ENCODE measurements at regions not wholly inside any gene's neighbourhood (a gene's known extent, or its start where the extent isn't known, plus 50 kb on each side); places are given as distances from the start of the nearest gene placed in this dataset.
"Not testable (repeated sequence)": the region's sequence is repeated elsewhere in the genome, so short reads cannot be mapped to it uniquely, and the experiment has no call there.

- no peak for DNase-seq (ENCODE audit: low read depth, low spot score)
Observed at GRCh38 chr5:9733486-9733885, 103.3 kb upstream of the TAS2R1 start.

GRCh38 chr5:9731159-9731558 is 101.0 kb upstream of the TAS2R1 start:
- no peak for DNase-seq (ENCODE audit: low read depth, low spot score)

GRCh38 chr5:9728261-9728660 is 98.1 kb upstream of the TAS2R1 start:
- DNase-seq (ENCODE audit: low read depth, low spot score) = no peak

GRCh38 chr5:9726931-9727330 is 96.8 kb upstream of the TAS2R1 start:
- DNase-seq (ENCODE audit: low read depth, low spot score) = no peak

GRCh38 chr5:9725265-9725664 is 95.1 kb upstream of the TAS2R1 start:
- not testable (repeated sequence) for DNase-seq (ENCODE audit: low read depth, low spot score)

GRCh38 chr5:9724707-9725106 is 94.6 kb upstream of the TAS2R1 start:
- DNase-seq (ENCODE audit: low read depth, low spot score) = no peak

GRCh38 chr5:9722601-9723180 is 92.5 kb upstream of the TAS2R1 start:
- no peak for DNase-seq (ENCODE audit: low read depth, low spot score)

GRCh38 chr5:9721161-9721560 is 91.0 kb upstream of the TAS2R1 start:
- DNase-seq (ENCODE audit: low read depth, low spot score) = no peak

GRCh38 chr5:9720361-9720760 is 90.2 kb upstream of the TAS2R1 start:
- no peak for DNase-seq (ENCODE audit: low read depth, low spot score)

- DNase-seq (ENCODE audit: low read depth, low spot score) = no peak
Observed at GRCh38 chr5:9716838-9717281, 86.7 kb upstream of the TAS2R1 start.

GRCh38 chr5:9715891-9716335 is 85.8 kb upstream of the TAS2R1 start:
- no peak for DNase-seq (ENCODE audit: low read depth, low spot score)

- DNase-seq (ENCODE audit: low read depth, low spot score) = no peak
Observed at GRCh38 chr5:9713959-9714586, 83.9 kb upstream of the TAS2R1 start.

GRCh38 chr5:9713356-9713755 is 83.2 kb upstream of the TAS2R1 start:
- no peak for DNase-seq (ENCODE audit: low read depth, low spot score)

- no peak for DNase-seq (ENCODE audit: low read depth, low spot score)
Observed at GRCh38 chr5:9712911-9713310, 82.8 kb upstream of the TAS2R1 start.

GRCh38 chr5:9712506-9712905 is 82.4 kb upstream of the TAS2R1 start:
- no peak for DNase-seq (ENCODE audit: low read depth, low spot score)

- DNase-seq (ENCODE audit: low read depth, low spot score) = no peak
Observed at GRCh38 chr5:9710069-9710468, 79.9 kb upstream of the TAS2R1 start.

- DNase-seq (ENCODE audit: low read depth, low spot score) = no peak
Observed at GRCh38 chr5:9707732-9708462, 77.7 kb upstream of the TAS2R1 start.

- no peak for DNase-seq (ENCODE audit: low read depth, low spot score)
Observed at GRCh38 chr5:9699681-9700080, 69.5 kb upstream of the TAS2R1 start.

GRCh38 chr5:9698841-9699240 is 68.7 kb upstream of the TAS2R1 start:
- DNase-seq (ENCODE audit: low read depth, low spot score) = no peak

- no peak for DNase-seq (ENCODE audit: low read depth, low spot score)
Observed at GRCh38 chr5:9698125-9698826, 68.1 kb upstream of the TAS2R1 start.

GRCh38 chr5:9692576-9692975 is 62.4 kb upstream of the TAS2R1 start:
- no peak for DNase-seq (ENCODE audit: low read depth, low spot score)

- DNase-seq (ENCODE audit: low read depth, low spot score) = no peak
Observed at GRCh38 chr5:9691261-9691660, 61.1 kb upstream of the TAS2R1 start.

Data from brain pericyte (primary cell).